Tongue (tissue), 1 donor: ENCODE measurements at regions not wholly inside any gene's neighbourhood (a gene's known extent, or its start where the extent isn't known, plus 50 kb on each side); places are given as distances from the start of the nearest gene placed in this dataset.
A peak's percentile ranks its signal among the peaks of the same experiment; 100 is the strongest.
"Not testable (repeated sequence)": the region's sequence is repeated elsewhere in the genome, so short reads cannot be mapped to it uniquely, and the experiment has no call there.

Experiments
- DNase-seq: peaks from one replicate; pipeline ENCODE4 v3.0.0-alpha.2; 2015

GRCh38 chr11:112310848-112311247 is 50.2 kb upstream of the PLET1 start:
- DNase-seq: no peak

GRCh38 chr11:112315057-112315720 is 54.5 kb upstream of the PLET1 start:
- DNase-seq: no peak

GRCh38 chr11:112315861-112316739 is 55.4 kb upstream of the PLET1 start:
- peak; percentile 31 for DNase-seq

GRCh38 chr11:112316971-112317370 is 56.3 kb upstream of the PLET1 start:
- DNase-seq: no peak

GRCh38 chr11:112318184-112318591 is 57.5 kb upstream of the PLET1 start:
- DNase-seq: peak; percentile 49

GRCh38 chr11:112318661-112319060 is 58.0 kb upstream of the PLET1 start:
- DNase-seq: no peak

- peak; percentile 81 for DNase-seq
Observed at GRCh38 chr11:112320668-112321067, 60.0 kb upstream of the PLET1 start.

- DNase-seq: peak; percentile 66
Observed at GRCh38 chr11:112321501-112322172, 61.0 kb upstream of the PLET1 start.

- no peak for DNase-seq
Observed at GRCh38 chr11:112322173-112322790, 61.6 kb upstream of the PLET1 start.

GRCh38 chr11:112334381-112334780 is 73.7 kb upstream of the PLET1 start:
- DNase-seq: no peak

GRCh38 chr11:112336356-112336886 is 75.8 kb upstream of the PLET1 start:
- DNase-seq: no peak

- DNase-seq: no peak
Observed at GRCh38 chr11:112339566-112339965, 78.9 kb upstream of the PLET1 start.

- peak; percentile 62 for DNase-seq
Observed at GRCh38 chr11:112343368-112344039, 82.8 kb upstream of the PLET1 start.

- DNase-seq: no peak
Observed at GRCh38 chr11:112344040-112344413, 83.4 kb upstream of the PLET1 start.

- peak; percentile 91 for DNase-seq
Observed at GRCh38 chr11:112345166-112345565, 84.5 kb upstream of the PLET1 start.

- peak; percentile 49 for DNase-seq
Observed at GRCh38 chr11:112345706-112346105, 85.0 kb upstream of the PLET1 start.

GRCh38 chr11:112346586-112346985 is 85.9 kb upstream of the PLET1 start:
- no peak for DNase-seq

GRCh38 chr11:112348480-112349029 is 87.9 kb upstream of the PLET1 start:
- no peak for DNase-seq

GRCh38 chr11:112351423-112351822 is 90.8 kb upstream of the PLET1 start:
- not testable (repeated sequence) for DNase-seq

- no peak for DNase-seq
Observed at GRCh38 chr11:112352907-112353306, 92.2 kb upstream of the PLET1 start.

- DNase-seq: no peak
Observed at GRCh38 chr11:112354364-112354763, 93.7 kb upstream of the PLET1 start.
